ENCODE measurements at regions not wholly inside any gene's neighbourhood (a gene's known extent, or its start where the extent isn't known, plus 50 kb on each side); places are given as distances from the start of the nearest gene placed in this dataset.

DNA sequence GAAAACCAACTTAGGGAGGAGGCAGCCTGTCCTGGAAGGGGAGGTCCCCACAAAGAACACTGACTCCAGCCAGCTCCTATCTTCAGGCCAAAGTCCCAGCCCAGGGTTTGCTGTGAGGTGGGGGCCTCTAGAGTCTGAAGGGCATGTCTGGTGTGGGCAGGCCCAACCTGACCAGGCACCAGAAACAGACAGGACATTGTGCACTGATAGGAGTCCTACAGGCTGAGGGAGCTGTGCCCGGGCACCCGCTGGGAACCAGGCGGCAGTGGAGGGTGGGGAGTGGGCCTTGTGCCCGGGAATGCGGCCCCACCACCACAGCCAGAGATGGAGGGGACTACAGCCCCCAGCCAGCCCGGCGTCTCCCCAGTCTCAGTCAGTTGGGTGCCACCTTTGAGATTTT is 161.4 kb downstream of the WNT7A start (continued):
- TF ChIP-seq ELF1 (IDR thresholded peaks at IDR 0.05): no peak
- TF ChIP-seq JUND (IDR thresholded peaks at IDR 0.05): no peak
- TF ChIP-seq RFX5 (IDR thresholded peaks at IDR 0.05; ENCODE audit: low read length): no peak
- TF ChIP-seq, protein P1, sequence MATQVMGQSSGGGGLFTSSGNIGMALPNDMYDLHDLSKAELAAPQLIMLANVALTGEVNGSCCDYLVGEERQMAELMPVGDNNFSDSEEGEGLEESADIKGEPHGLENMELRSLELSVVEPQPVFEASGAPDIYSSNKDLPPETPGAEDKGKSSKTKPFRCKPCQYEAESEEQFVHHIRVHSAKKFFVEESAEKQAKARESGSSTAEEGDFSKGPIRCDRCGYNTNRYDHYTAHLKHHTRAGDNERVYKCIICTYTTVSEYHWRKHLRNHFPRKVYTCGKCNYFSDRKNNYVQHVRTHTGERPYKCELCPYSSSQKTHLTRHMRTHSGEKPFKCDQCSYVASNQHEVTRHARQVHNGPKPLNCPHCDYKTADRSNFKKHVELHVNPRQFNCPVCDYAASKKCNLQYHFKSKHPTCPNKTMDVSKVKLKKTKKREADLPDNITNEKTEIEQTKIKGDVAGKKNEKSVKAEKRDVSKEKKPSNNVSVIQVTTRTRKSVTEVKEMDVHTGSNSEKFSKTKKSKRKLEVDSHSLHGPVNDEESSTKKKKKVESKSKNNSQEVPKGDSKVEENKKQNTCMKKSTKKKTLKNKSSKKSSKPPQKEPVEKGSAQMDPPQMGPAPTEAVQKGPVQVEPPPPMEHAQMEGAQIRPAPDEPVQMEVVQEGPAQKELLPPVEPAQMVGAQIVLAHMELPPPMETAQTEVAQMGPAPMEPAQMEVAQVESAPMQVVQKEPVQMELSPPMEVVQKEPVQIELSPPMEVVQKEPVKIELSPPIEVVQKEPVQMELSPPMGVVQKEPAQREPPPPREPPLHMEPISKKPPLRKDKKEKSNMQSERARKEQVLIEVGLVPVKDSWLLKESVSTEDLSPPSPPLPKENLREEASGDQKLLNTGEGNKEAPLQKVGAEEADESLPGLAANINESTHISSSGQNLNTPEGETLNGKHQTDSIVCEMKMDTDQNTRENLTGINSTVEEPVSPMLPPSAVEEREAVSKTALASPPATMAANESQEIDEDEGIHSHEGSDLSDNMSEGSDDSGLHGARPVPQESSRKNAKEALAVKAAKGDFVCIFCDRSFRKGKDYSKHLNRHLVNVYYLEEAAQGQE (IDR thresholded peaks at IDR 0.05; ENCODE audit: low read depth, low read length): no peak
- no peak for TF ChIP-seq YY1 (IDR thresholded peaks at IDR 0.05; ENCODE audit: low read depth)
- TF ChIP-seq FOXM1 (IDR thresholded peaks at IDR 0.05; ENCODE audit: low read depth): no peak

DNA sequence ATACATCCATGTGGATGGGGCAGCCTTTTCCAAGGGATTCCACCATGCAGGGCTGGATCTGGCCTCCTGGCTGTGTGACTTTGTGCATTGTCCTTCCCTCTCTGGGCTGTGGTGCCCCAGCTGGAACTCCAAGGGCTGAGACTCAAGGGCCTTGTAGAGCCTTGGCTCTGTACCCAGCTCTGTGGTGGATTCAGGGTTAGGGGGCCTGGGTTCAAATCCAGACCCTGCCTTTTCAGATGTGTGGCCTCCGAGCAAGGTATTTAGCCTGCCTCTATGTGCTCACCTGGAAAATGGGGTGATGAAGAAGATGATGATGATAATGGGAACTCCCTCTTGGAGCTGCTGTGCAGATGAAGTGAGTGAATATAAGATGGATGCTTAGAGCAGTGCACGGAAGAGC is 161.9 kb downstream of the WNT7A start:
- Histone ChIP-seq H2AFZ (ENCODE audit: low read depth) (no peak overlapping the region), H3K9me3 (no peaks in the 10 kb centered on the region; the same call in none of the 2 replicates), H3K9me2 (no peaks in the 10 kb centered on the region), H3K4me3 (ENCODE audit: low read depth in 2 of 2, low read length in 1 of 2) (no peak overlapping the region), H3K9ac (no peak overlapping the region), H3K4me2 (no peak overlapping the region), H3K36me3 (replicated peaks in 1 of 2; ENCODE audit: control insufficient read depth in 1 of 2, insufficient read depth in 2 of 2, low read length in 1 of 2) (no peaks in the 10 kb centered on the region), H3K27me3 (ENCODE audit: insufficient read depth) (no peaks in the 10 kb centered on the region), H3K79me2 (ENCODE audit: insufficient read depth) (no peaks in the 10 kb centered on the region), H3K27ac (ENCODE audit: low read depth in 2 of 2, low read length in 1 of 2) (no peak overlapping the region), H3K4me1 (ENCODE audit: control insufficient read depth in 1 of 2, insufficient read depth in 2 of 2, low read depth in 1 of 2, low read length in 1 of 2) (no peaks in the 10 kb centered on the region; a peak in 1 of 4 replicates), H4K20me1 (ENCODE audit: insufficient read depth) (no peaks in the 10 kb centered on the region), H3F3A (replicated peaks; ENCODE audit: insufficient read depth) (no peaks in the 10 kb centered on the region)
- CTCF ChIA-PET: interaction anchor here (0.8 kb wide), 1 partner anchor 60 kb away, joined by 3 read pairs; no protein-coding TSS in a partner anchor
- POLR2A ChIA-PET: no interaction called here
- TF ChIP-seq NFIC (IDR thresholded peaks at IDR 0.05; ENCODE audit: borderline replicate concordance): no peak
- TF ChIP-seq RFX5 (IDR thresholded peaks at IDR 0.05; ENCODE audit: low read length): no peak
- peak; percentile 2 for DNase-seq
- 22% methylated on average over 2 of the region's 2 CpGs for WGBS (ENCODE audit: low lambda C conversion rate)

DNA sequence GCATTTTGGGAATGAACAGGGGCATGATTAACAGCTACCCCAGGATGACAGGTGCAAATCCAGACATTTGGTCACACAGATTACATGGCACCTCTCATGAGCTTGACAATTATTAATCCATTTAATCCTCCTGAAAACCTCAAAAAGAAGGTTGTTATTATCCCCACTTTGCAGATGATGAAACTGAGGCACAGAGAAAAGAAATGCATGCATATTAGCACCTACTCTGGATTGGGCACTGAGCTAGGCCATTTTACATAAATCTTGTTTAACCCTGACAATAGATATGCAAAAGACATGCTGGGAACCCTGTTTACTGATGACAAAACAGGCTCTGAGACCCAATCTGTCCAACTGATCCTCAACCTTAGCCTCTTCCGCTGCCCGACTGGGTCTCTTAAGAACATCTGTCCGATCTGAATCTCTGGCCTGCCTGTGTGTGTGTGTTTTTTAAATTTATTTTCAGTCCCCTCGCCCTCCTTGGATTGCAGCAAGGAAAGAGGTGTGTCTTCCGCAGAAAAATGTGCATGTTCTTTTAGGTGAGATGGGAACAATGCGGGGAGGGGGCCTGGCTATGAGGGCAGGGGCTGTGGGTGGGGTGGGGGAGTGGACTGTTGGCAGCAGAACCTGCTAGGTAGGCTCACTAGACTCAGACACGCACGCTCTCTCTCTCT is 162.5 kb downstream of the WNT7A start:
- H3K9ac ChIP-seq: no peak overlapping the region
- no peaks in the 10 kb centered on the region for H3K27me3 ChIP-seq (ENCODE audit: insufficient read depth)
- H4K20me1 ChIP-seq (ENCODE audit: insufficient read depth): no peaks in the 10 kb centered on the region
- no peaks in the 10 kb centered on the region for H3K79me2 ChIP-seq (ENCODE audit: insufficient read depth)
- no peaks in the 10 kb centered on the region; a peak in 1 of 4 replicates for H3K4me1 ChIP-seq (ENCODE audit: control insufficient read depth in 1 of 2, insufficient read depth in 2 of 2, low read depth in 1 of 2, low read length in 1 of 2)
- no peaks in the 10 kb centered on the region for H3F3A ChIP-seq (replicated peaks; ENCODE audit: insufficient read depth)
- 42% methylated on average over 8 of the region's 8 CpGs for WGBS (ENCODE audit: low lambda C conversion rate)
- no peak overlapping the region for H2AFZ ChIP-seq (ENCODE audit: low read depth)
- no peak overlapping the region for H3K27ac ChIP-seq (ENCODE audit: low read depth in 2 of 2, low read length in 1 of 2)
- H3K36me3 ChIP-seq (replicated peaks in 1 of 2; ENCODE audit: control insufficient read depth in 1 of 2, insufficient read depth in 2 of 2, low read length in 1 of 2): no peaks in the 10 kb centered on the region
- no peaks in the 10 kb centered on the region; the same call in none of the 2 replicates for H3K9me3 ChIP-seq
- H3K9me2 ChIP-seq: no peaks in the 10 kb centered on the region
- no peak overlapping the region for H3K4me3 ChIP-seq (ENCODE audit: low read depth in 2 of 2, low read length in 1 of 2)
- peak; percentile 4 for DNase-seq
- CTCF ChIA-PET: no interaction called here
- no peak overlapping the region for H3K4me2 ChIP-seq
- POLR2A ChIA-PET: no interaction called here
- no peak for TF ChIP-seq FOXJ3 (CRISPR knock-in tag; IDR thresholded peaks at IDR 0.05)
- no peak for TF ChIP-seq TCF12 (IDR thresholded peaks at IDR 0.05)
- no peak for TF ChIP-seq CTCF (IDR thresholded peaks at IDR 0.05)
- TF ChIP-seq TEAD4 (IDR thresholded peaks at IDR 0.05; ENCODE audit: borderline replicate concordance, insufficient read depth): no peak
- no peak for TF ChIP-seq MEF2A (IDR thresholded peaks at IDR 0.05; ENCODE audit: borderline replicate concordance, low read depth)
- no peak for TF ChIP-seq JUND (IDR thresholded peaks at IDR 0.05)
- no peak for TF ChIP-seq TAF1 (IDR thresholded peaks at IDR 0.05; ENCODE audit: borderline replicate concordance, low read depth, low read length)
- no peak for TF ChIP-seq SIN3A (IDR thresholded peaks at IDR 0.05; ENCODE audit: borderline replicate concordance, low read depth, low read length)
- no peak for TF ChIP-seq EZH2phosphoT487 (IDR thresholded peaks at IDR 0.05; ENCODE audit: borderline replicate concordance, low read depth)
- TF ChIP-seq RCOR1 (IDR thresholded peaks at IDR 0.05; ENCODE audit: low read length): no peak
- TF ChIP-seq, protein P1 (IDR thresholded peaks at IDR 0.05; ENCODE audit: low read depth, low read length): no peak
- no peak for TF ChIP-seq NRF1 (IDR thresholded peaks at IDR 0.05; ENCODE audit: low read depth, low read length)
